Thyroid gland (tissue), 4 donors: ENCODE measurements at regions not wholly inside any gene's neighbourhood (a gene's known extent, or its start where the extent isn't known, plus 50 kb on each side); places are given as distances from the start of the nearest gene placed in this dataset.

Experiments
- CTCF ChIP-seq, 6 experiments: fragments of 200-600 bp in 3 of 6; fragments of 450-650 bp in 3 of 6; sonication (generic) in 3 of 6; IDR thresholded peaks; one replicate each; pipeline ENCODE4 v1.5.1; 2016 to 2019; ENCODE audit warnings: antibody characterized with exemption in 6 of 6, mild to moderate bottlenecking in 2 of 6, inconsistent platforms in 1 of 6, moderate library complexity in 1 of 6
- POLR2A ChIP-seq, 2 donors: fragments of 450-650 bp; IDR thresholded peaks; one replicate each; pipeline ENCODE4 v1.6.1; 2017; ENCODE audit warnings: antibody characterized with exemption in 2 of 2, mild to moderate bottlenecking in 2 of 2, moderate library complexity in 1 of 2

- TF ChIP-seq CTCF (IDR thresholded peaks at IDR 0.05) = no peak
- TF ChIP-seq POLR2A (IDR thresholded peaks at IDR 0.05) = no peak
Observed at GRCh38 chr2:45154144-45154543, 144.9 kb upstream of the SIX2 start.
